ENCODE measurements at regions not wholly inside any gene's neighbourhood (a gene's known extent, or its start where the extent isn't known, plus 50 kb on each side); places are given as distances from the start of the nearest gene placed in this dataset.

DNA sequence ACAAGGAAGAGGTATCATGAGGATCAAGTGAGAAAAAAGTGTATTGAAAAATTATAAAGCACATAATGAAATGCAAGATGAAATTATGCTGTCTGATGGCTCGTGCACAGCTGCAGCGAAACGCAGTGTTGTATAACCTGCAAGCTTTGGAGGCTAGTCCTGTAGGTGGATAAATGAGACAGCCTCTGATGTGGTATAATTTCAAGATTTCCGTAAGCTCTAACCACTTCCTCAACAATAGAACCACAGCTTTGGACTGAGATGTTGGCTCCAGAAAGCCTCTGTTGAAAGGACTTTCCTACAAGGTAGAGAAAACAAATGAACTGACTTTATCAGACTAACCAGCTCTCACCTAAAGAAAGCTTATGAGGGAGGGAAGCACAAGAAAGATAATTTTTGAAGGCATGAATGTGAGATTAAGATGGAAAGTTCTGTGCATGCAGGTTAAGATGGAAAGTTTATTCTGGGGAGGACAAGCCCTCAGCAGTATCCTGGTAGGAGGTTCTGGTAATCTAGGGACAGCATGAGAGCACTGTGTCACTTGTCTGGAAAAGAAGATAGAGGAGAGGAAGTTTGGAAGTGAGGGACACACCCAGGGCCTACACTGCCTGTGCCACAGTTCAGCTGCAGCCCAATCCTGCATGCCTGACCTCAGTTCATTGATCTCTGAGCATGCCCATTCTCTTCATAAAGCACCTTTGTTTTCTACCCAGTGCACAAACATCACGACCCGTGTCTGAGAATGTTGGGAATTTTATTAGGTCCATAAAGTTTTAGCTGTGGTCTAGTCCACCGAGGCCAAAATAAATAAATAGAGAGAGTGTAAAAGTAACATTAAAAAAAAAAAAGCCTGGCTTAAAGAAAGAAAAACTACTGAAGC lies 161.5 kb upstream of the SFRP2 start:
- DNase-seq (ENCODE audit: low read depth), result no peak

DNA sequence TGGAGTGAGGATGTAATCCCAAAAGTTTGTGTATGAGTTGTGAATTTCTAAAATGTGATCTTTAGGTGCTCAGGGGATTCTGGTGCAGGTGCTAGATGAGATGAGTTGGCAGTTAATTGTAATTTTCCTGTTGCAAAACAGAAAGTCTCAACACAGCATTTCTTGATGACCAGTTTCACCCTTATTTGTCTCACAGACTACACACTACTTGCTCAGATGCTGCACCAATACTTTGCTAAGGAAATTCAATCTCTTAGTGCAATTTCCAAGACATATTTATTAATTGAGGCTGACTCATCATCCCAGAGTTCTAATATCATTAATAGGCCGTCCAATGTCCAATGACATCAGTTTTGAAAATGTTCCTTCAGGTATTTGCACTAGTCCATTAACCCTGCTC lies 159.2 kb upstream of the SFRP2 start:
- TF ChIP-seq, protein P1, sequence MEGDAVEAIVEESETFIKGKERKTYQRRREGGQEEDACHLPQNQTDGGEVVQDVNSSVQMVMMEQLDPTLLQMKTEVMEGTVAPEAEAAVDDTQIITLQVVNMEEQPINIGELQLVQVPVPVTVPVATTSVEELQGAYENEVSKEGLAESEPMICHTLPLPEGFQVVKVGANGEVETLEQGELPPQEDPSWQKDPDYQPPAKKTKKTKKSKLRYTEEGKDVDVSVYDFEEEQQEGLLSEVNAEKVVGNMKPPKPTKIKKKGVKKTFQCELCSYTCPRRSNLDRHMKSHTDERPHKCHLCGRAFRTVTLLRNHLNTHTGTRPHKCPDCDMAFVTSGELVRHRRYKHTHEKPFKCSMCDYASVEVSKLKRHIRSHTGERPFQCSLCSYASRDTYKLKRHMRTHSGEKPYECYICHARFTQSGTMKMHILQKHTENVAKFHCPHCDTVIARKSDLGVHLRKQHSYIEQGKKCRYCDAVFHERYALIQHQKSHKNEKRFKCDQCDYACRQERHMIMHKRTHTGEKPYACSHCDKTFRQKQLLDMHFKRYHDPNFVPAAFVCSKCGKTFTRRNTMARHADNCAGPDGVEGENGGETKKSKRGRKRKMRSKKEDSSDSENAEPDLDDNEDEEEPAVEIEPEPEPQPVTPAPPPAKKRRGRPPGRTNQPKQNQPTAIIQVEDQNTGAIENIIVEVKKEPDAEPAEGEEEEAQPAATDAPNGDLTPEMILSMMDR (conservative IDR thresholded peaks at IDR 0.05; ENCODE audit: low read length), result no peak
- no peak for DNase-seq (ENCODE audit: low read depth)
- no peak overlapping the region for H3K4me3 ChIP-seq (ENCODE audit: low read length)

More for the DNA sequence above, 161.5 kb upstream of the SFRP2 start:
- TF ChIP-seq, protein P1 (conservative IDR thresholded peaks at IDR 0.05; ENCODE audit: low read length), result no peak
- H3K4me3 ChIP-seq (ENCODE audit: low read length), result no peak overlapping the region

DNA sequence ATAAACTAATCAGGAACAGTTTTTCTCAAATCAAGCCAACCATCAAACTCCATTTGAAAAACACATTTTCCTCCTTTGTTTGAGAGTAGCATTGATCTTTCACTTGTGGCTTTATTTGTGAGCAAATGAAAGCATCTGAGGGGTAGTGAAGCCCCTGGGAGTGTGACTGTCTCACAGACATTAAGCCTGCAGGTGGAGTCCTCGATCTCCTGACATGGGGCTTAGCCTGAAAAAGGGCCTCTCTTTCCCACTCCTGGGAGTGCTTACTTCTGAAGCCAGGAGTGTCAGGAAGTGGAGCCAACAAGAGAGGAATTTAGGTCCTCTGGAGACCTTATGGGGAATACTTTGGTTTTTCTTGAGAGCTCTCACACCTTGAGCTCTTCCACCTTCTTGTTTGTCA lies 158.2 kb upstream of the SFRP2 start:
- DNase-seq (ENCODE audit: low read depth), result no peak
- no peak overlapping the region for H3K4me3 ChIP-seq (ENCODE audit: low read length)
- TF ChIP-seq, protein P1 (conservative IDR thresholded peaks at IDR 0.05; ENCODE audit: low read length), result no peak

DNA sequence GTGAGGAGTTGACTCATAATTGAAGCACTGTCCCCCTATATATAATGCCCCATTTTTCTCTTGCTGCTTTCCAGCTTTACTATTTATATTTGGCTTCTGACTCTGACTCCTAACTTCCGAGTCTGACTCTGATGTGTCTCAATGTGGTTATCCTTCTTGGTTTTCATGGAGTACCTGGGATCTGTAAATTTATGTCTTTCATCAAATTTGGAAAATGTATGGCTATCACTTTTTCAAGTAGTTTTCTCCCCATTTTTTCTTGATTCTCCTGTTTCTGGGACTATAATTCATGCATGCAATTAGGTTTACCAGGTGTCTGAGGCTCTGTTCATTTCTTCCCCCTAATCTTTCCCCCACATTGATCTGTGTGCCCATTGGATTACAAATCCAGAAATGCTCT lies 156.8 kb upstream of the SFRP2 start:
- H3K4me3 ChIP-seq (ENCODE audit: low read length), result no peak overlapping the region
- DNase-seq (ENCODE audit: low read depth), result no peak
- TF ChIP-seq, protein P1 (conservative IDR thresholded peaks at IDR 0.05; ENCODE audit: low read length), result no peak

DNA sequence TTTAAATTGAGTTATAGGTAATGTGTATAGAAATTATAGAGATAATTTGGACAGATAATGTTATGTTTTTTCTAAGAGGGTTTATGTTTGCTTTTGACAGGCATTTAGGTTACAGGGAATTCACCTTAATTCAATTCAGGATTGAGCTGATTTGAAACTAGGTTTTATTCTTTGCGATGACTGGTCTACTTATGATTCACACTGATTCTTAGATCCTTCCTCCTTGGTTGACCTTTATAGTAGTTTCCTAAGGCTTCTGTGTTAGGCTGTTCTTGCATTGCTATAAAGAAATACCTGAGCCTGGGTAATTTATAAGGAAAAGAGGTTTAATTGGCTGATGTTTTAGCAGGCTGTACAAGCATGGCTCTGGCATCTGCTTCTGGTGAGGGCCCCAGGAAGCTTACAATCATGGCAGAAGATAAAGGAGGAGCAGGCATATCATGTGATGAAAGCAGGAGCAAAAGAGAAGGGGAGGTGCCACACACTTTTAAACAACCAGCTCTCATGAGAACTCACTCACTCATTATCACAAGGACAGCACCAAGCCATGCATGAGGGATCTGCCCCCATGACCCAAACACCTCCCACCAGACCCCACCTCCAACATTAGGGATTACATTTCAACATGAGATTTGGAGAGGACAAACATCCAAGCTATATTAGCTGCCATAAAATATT lies 155.0 kb upstream of the SFRP2 start:
- no peak for DNase-seq (ENCODE audit: low read depth)
- no peak overlapping the region for H3K4me3 ChIP-seq (ENCODE audit: low read length)
- TF ChIP-seq, protein P1 (conservative IDR thresholded peaks at IDR 0.05; ENCODE audit: low read length), result no peak

DNA sequence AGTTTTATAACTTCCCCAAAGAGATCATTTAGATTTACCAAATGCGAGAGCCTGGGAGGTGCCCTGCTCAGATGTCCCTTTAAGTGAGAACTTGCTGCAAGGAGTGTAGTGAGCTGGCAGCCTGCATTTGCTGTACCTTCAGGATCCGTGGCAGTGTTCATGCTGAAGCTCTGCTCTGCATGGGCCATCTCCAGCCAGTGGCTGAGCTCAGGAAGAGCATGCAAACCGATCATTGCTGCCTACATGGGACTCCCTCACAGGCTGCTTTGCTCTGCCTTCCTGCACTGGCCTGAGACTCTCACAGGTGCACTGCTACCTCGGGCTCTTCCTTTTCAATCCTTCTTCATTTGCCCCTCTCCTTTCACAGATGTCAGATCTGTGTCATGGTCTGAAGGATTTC lies 152.0 kb upstream of the SFRP2 start:
- no peak for DNase-seq (ENCODE audit: low read depth)
- TF ChIP-seq, protein P1 (conservative IDR thresholded peaks at IDR 0.05; ENCODE audit: low read length), result no peak
- no peak overlapping the region for H3K4me3 ChIP-seq (ENCODE audit: low read length)

DNA sequence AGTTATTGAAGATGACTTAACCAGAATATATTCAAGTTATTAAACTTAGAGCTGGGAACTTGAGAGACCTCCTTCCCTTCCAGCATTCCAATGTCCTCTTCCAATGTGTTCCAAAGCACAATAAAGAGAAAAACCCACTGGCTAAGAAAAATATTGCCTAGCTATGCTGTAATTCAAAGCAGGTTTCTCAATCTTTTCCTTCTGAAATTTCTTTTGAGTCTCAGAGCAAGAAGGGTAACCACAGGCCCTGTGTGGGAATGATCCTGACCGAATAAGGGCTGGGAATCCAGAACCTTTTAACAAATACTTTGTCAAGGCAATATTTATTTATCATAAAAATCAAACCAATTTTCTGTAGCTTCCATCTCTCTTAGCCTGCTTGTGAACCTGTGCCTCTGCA lies 150.7 kb upstream of the SFRP2 start:
- peak; percentile 56 for DNase-seq (ENCODE audit: low read depth)
- no peak overlapping the region for H3K4me3 ChIP-seq (ENCODE audit: low read length)
- TF ChIP-seq, protein P1 (conservative IDR thresholded peaks at IDR 0.05; ENCODE audit: low read length), result no peak

Measured in AG10803 (cell line).